Right lobe of liver (tissue), 6 donors: ENCODE measurements at regions not wholly inside any gene's neighbourhood (a gene's known extent, or its start where the extent isn't known, plus 50 kb on each side); places are given as distances from the start of the nearest gene placed in this dataset.
"Not testable (repeated sequence)": the region's sequence is repeated elsewhere in the genome, so short reads cannot be mapped to it uniquely, and the experiment has no call there.

Experiments
- ATAC-seq, 4 donors: fragments of 200-7000 bp; cut with Tn5 transposase; one replicate each; pipeline ENCODE4 v1.9.1; 2020; ENCODE audit warnings: mild to moderate bottlenecking in 4 of 4, moderate library complexity in 4 of 4
- DNase-seq, 3 donors: peaks; one replicate each; pipeline ENCODE4 v3.0.0-alpha.2; 2020
- H3K27ac ChIP-seq, 3 donors: fragments of 200-600 bp; one replicate each; pipeline ENCODE4 v1.8.0; 2022
- H3K27me3 ChIP-seq, 2 donors: fragments of 200-600 bp; one replicate each; pipeline ENCODE4 v1.8.0; 2022
- H3K36me3 ChIP-seq, 4 donors: fragments of 200-600 bp; sonication (generic) in 1 of 4; one replicate each; pipeline versions ENCODE4 v1.5.1 to v1.8.0; 2017 to 2022; ENCODE audit warnings: control low read depth in 1 of 4
- H3K4me1 ChIP-seq, 4 donors: fragments of 200-600 bp; sonication (generic) in 1 of 4; one replicate each; pipeline versions ENCODE4 v1.5.1 to v1.8.0; 2017 to 2022; ENCODE audit warnings: control low read depth in 1 of 4
- H3K4me3 ChIP-seq, 3 donors: fragments of 200-600 bp; one replicate each; pipeline ENCODE4 v1.8.0; 2022
- H3K9me3 ChIP-seq, 4 donors: fragments of 200-600 bp; sonication (generic) in 1 of 4; one replicate each; pipeline versions ENCODE4 v1.5.1 to v1.8.0; 2017 to 2022; ENCODE audit warnings: control low read depth in 1 of 4
- CTCF ChIP-seq, 4 donors: fragments of 200-600 bp in 3 of 4; fragments of 450-650 bp in 1 of 4; IDR thresholded peaks; one replicate each; pipeline versions ENCODE4 v1.5.1 to v1.8.0; 2016 to 2022; ENCODE audit warnings: antibody characterized with exemption in 4 of 4, mild to moderate bottlenecking in 2 of 4
- POLR2A ChIP-seq: fragments of 450-650 bp; IDR thresholded peaks from one replicate; pipeline ENCODE4 v1.6.1; 2017; ENCODE audit warnings: antibody characterized with exemption, mild to moderate bottlenecking
- WGBS: methylation state at CpG from one replicate; pipeline ENCODE4 v1.1.6; 2018; ENCODE audit warnings: low coverage, low lambda C conversion rate; ENCODE audit not compliant: insufficient coverage; ENCODE audit errors: missing lambda C conversion rate; 5-methylcytosine and 5-hydroxymethylcytosine counted together
- intact Hi-C, 2 donors: fragments of 100-400 bp; cut with DNase I; formaldehyde crosslinking; loops; one replicate each; pipeline versions ENCODE4 v1.11.2 to v1.14.1; 2022
- donor health status: DM: no; HTN: yes; CAD: no.
- donor health status: DM: no; HTN: no; CAD: no.
- donor health status: DM: no; HTN: no; CAD: no.
- donor health status: DM: no; HTN: yes; CAD: no.
- donor health status: DM: no; HTN: yes; CAD: no.

DNA sequence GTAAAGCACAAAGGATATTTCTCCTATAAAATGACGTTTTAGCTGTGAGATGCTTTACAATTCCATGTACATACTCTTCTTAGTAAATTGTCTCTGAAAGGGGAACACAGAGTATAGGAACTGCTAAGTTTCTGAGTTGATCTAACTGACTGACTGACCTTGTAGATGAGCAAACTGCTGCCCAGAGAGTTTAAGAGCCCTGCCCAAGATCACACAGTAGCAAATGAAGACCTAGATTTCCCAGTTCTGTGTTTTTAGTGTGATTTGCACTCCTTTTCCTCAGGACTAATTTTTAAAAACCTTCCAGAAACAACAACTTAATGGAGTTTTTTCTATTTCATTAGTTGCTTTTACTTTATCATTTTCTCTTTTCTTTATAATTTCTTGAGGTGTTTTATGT lies 247.7 kb downstream of the PDCD6IP start:
- intact Hi-C loops, result no loop called here
- no peaks in the 10 kb centered on the region for H3K4me1 ChIP-seq
- ATAC-seq, result no peak
- H3K36me3 ChIP-seq, result no peaks in the 10 kb centered on the region
- 58% methylated on average over 1 of the region's 1 CpG for WGBS
- H3K27ac ChIP-seq, result no peak overlapping the region
- H3K27me3 ChIP-seq, result no peaks in the 10 kb centered on the region
- no peak overlapping the region for H3K4me3 ChIP-seq
- no peak for TF ChIP-seq POLR2A
- TF ChIP-seq CTCF (IDR thresholded peaks at IDR 0.05), result no peak
- DNase-seq, result no peak
- H3K9me3 ChIP-seq, result no peaks in the 10 kb centered on the region

GRCh38 chr3:34053626-34054025 lies 255.2 kb downstream of the PDCD6IP start:
- Histone ChIP-seq H3K36me3 (no peaks in the 10 kb centered on the region), H3K27ac (no peak overlapping the region), H3K27me3 (no peaks in the 10 kb centered on the region), H3K4me3 (no peak overlapping the region), H3K9me3 (no peaks in the 10 kb centered on the region), H3K4me1 (no peaks in the 10 kb centered on the region)
- intact Hi-C loops, result no loop called here
- DNase-seq (no peak), ATAC-seq (no peak)
- 36% methylated on average over 3 of the region's 3 CpGs for WGBS
- TF ChIP-seq POLR2A (no peak), CTCF (IDR thresholded peaks at IDR 0.05) (no peak)

- no peaks in the 10 kb centered on the region for H3K36me3 ChIP-seq
- TF ChIP-seq POLR2A (no peak), CTCF (IDR thresholded peaks at IDR 0.05) (no peak)
- H3K27me3 ChIP-seq, result no peaks in the 10 kb centered on the region
- H3K4me1 ChIP-seq, result no peaks in the 10 kb centered on the region
- intact Hi-C loops, result no loop called here
- no peak overlapping the region for H3K27ac ChIP-seq
- no peak overlapping the region for H3K4me3 ChIP-seq
- 63% methylated on average over 3 of the region's 3 CpGs for WGBS
- DNase-seq (no peak), ATAC-seq (no peak)
- no peaks in the 10 kb centered on the region for H3K9me3 ChIP-seq
Observed at GRCh38 chr3:34056181-34056910, 257.9 kb downstream of the PDCD6IP start.

GRCh38 chr3:34056951-34057390 lies 258.5 kb downstream of the PDCD6IP start:
- no peak for TF ChIP-seq CTCF (IDR thresholded peaks at IDR 0.05)
- TF ChIP-seq POLR2A, result no peak
- no peak overlapping the region for H3K27ac ChIP-seq
- intact Hi-C loops, result no loop called here
- H3K36me3 ChIP-seq, result no peaks in the 10 kb centered on the region
- H3K27me3 ChIP-seq, result no peaks in the 10 kb centered on the region
- ATAC-seq (no peak), DNase-seq (no peak)
- no peak overlapping the region for H3K4me3 ChIP-seq
- no peaks in the 10 kb centered on the region for H3K4me1 ChIP-seq
- WGBS, result 46% methylated on average over 3 of the region's 3 CpGs
- H3K9me3 ChIP-seq, result no peaks in the 10 kb centered on the region

GRCh38 chr3:34060995-34061394 lies 262.6 kb downstream of the PDCD6IP start:
- 64% methylated on average over 1 of the region's 1 CpG for WGBS
- H3K9me3 ChIP-seq, H3K4me1 ChIP-seq, ATAC-seq, H3K4me3 ChIP-seq, H3K27me3 ChIP-seq, H3K36me3 ChIP-seq, DNase-seq, H3K27ac ChIP-seq, intact Hi-C loops: not testable (repeated sequence)
